ENCODE measurements at regions not wholly inside any gene's neighbourhood (a gene's known extent, or its start where the extent isn't known, plus 50 kb on each side); places are given as distances from the start of the nearest gene placed in this dataset.

- TF ChIP-seq CTCF (IDR thresholded peaks at IDR 0.05; ENCODE audit: low read depth, low read length), result no peak
- no peak for TF ChIP-seq EZH2phosphoT487 (IDR thresholded peaks at IDR 0.05; ENCODE audit: low read depth)
Measured at GRCh38 chr17:74055508-74056160, 147.8 kb upstream of the RPL38 start.

Data from OCI-LY3 (cell line).